Posterior vena cava (tissue), 2 donors: ENCODE measurements at regions not wholly inside any gene's neighbourhood (a gene's known extent, or its start where the extent isn't known, plus 50 kb on each side); places are given as distances from the start of the nearest gene placed in this dataset.

ENCODE experiments used
- DNase-seq: peaks from one replicate; pipeline ENCODE4 v3.0.0-alpha.2; 2020; ENCODE audit warnings: low spot score
- intact Hi-C, 2 donors: fragments of 100-400 bp; cut with DNase I; formaldehyde crosslinking; loops; one replicate each; pipeline versions ENCODE4 v1.14.1 to v1.14.2; 2022 to 2023
- donor health status: DM: yes; HTN: yes; CAD: no.
- donor health status: DM: yes; HTN: yes; CAD: no.

- intact Hi-C loops, result loop anchor here in 1 of 2 donors (10.0 kb wide), 1 partner anchor 46 kb away; no protein-coding TSS in a partner anchor
- no peak for DNase-seq
Measured at GRCh38 chr1:109828756-109829505, 65.2 kb upstream of the EPS8L3 start.

GRCh38 chr1:109827986-109828385, 64.3 kb upstream of the EPS8L3 start:
- DNase-seq, result no peak
- intact Hi-C loops, result loop anchor here in 1 of 2 donors (10.0 kb wide), 1 partner anchor 47 kb away; no protein-coding TSS in a partner anchor

- intact Hi-C loops, result loop anchor here in 1 of 2 donors (10.0 kb wide), 1 partner anchor 47 kb away; no protein-coding TSS in a partner anchor
- DNase-seq, result no peak
Measured at GRCh38 chr1:109827466-109827865, 63.7 kb upstream of the EPS8L3 start.

DNA sequence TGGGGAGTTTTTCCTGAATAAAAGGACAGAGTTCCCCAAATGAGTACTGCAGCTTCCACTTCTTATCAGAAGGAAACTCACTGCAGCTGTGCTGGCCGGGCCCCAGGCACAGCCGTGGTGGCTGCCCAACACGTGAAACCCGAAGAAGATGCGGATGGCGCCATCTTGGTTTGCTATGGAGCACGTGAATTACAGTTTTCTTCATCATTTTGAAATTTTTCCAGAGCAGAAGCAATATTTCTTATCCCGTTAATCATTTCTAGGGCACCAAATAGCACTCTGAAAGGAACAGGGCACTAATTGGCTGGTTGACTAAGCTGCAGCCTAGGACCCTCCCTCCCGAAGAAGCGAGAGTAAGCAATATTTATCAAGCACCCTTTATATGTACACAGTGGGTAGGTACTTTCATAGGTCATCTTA, 63.2 kb upstream of the EPS8L3 start:
- no peak for DNase-seq
- intact Hi-C loops, result loop anchor here in 1 of 2 donors (10.0 kb wide), 1 partner anchor 48 kb away; no protein-coding TSS in a partner anchor

DNA sequence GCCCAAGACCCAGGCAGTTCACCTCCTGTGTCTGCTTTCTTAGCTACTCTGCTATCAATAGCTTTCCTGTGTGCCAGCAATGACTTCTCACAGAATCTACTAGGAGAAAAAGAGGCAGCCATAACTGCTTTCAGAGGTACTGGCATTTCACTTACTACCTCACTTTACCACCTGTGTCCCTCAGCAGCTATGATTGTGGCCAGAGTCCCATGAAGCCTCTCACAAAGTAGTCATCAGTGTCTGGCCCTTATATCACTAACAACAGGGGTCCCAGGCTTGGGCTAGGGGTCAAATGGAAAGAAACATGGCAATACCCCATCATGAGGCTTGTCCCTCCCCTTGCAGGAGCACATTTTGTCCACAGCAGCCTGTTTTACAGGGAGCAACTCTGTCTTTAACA, 62.7 kb upstream of the EPS8L3 start:
- intact Hi-C loops, result loop anchor here in 1 of 2 donors (10.0 kb wide), 1 partner anchor 48 kb away; no protein-coding TSS in a partner anchor
- DNase-seq, result no peak

GRCh38 chr1:109824349-109825115, 60.8 kb upstream of the EPS8L3 start:
- no peak for DNase-seq
- intact Hi-C loops, result loop anchor here (5.0 to 10.0 kb wide), 2 partner anchors 50 to 53 kb away; no protein-coding TSS in a partner anchor

DNA sequence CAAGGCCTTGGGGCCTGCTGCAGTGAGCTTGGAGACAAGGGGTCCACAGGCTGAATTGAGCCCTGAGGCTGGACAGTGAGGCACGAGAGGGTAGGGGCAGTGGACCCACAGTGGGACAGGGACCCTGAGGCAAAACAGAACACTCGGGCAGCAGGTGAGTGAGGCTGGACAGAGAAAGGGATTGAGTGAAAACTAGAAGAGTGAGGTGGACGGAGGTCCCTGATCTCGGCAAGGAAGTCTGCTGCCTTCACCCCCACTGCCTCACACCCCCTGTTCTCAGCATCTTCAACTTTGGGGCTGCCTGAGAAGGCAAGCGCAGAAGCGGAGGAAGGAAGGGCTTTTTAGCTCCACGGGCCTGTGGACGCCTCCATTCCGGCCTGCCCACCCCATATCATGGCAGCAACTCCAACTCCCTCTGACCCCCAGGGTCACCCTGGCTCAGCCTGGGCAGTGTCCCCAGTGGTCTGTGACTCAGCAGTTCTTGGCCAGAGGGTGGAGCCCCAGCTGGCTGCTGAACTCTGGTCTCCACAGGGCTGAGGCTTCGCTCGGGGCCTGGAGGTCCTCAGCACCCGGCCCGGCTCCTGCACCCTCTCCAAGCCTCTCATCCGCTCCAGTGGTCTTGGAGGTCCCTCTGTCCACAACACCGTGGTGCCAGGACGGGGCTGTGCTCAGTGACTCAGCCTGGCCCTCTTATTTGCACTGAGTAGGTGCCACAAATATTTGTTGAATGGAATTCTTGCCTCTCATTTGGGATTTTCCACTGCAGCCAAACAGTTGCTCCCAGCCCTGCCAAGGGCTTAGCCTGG, 60.0 kb upstream of the EPS8L3 start:
- intact Hi-C loops, result loop anchor here (5.0 to 10.0 kb wide), 2 partner anchors 51 to 54 kb away; no protein-coding TSS in a partner anchor
- peak; percentile 90 for DNase-seq

DNA sequence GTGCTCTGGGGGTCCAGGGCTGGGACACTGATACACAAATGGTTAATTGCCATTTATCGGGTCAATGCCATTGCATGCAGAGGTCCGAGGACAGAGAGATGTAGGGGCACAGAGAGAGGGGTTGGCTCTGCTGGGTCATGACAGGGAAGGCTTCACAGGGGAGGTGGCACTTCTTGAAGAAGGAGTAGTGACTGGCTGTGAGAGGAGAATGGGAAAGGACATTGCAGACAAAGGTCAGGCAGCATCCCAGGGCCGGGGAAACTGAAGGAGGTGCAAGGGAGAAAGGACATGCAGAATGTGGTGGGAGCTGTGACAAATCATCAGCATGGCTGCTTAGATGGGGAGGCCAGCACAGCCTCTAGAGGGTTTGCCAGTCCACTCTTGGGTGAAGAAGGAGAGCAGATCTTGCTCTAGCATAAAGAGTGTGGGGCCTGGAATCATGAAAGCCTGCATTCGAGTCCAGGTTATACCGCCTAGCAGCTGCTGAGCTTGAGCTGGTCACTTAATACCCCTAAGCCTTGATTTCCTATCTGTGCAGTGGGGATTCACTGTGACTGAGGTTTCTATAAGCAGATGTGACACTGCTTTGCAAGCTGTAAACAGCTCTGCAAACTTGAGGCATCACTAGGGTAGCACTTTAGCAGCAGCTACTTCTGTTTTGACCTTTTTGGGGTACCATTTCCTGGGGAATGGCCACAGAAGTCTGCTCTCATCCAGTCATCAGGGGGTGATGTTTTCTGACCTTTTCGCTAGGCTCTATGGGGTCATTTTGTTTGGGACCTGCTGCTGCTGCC, 59.2 kb upstream of the EPS8L3 start:
- intact Hi-C loops, result loop anchor here (5.0 to 10.0 kb wide), 2 partner anchors 52 to 54 kb away; no protein-coding TSS in a partner anchor

DNA sequence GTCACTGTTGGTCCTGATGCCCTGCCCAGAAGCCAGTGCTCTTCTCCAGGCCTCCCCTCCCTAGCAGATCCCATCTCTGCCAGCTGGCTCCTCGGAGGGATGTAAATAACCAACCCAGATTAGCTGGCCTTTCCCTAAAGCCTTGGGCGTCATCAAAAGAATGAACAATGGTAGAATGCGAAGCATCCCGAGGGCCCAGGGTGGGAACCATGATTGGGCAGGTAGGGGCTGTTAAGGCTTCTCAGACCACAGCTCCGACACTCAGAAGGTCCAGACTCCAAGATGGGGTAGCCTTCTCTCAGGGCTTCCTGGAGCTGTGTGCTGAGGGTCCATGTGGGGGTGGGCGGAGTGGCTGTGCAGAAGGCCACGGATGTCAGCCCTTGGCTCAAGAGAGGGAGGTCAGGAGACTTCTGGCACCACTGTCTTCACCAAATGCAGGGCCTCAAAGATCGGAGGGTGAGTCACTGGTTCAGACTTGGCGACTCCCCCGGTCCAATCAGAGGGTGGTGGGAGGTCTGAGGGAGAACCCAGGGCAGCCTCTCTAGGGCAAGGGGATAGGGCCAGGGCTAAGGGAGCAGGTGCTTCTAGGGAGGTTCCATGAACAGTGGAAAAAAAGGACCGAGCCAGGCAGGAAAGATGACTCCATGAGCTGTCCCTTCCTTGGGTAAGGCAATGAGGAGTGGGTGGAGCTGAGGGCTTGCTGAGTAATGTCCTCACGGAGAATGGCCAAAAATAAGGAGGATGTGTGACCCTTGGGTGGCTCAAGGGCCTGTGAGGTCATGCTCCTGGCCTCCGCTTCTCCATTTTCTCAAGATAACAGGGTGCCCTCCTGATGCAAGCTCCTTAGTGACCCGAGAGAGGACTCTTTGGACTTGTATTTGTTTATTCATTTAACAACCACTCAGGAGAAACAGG, 58.4 kb upstream of the EPS8L3 start:
- peak; percentile 90 for DNase-seq
- intact Hi-C loops, result loop anchor here (5.0 to 10.0 kb wide), 2 partner anchors 53 to 55 kb away; no protein-coding TSS in a partner anchor

More for the DNA sequence above, 59.2 kb upstream of the EPS8L3 start:
- no peak for DNase-seq

GRCh38 chr1:109821221-109821669, 57.5 kb upstream of the EPS8L3 start:
- peak; percentile 95 for DNase-seq

DNA sequence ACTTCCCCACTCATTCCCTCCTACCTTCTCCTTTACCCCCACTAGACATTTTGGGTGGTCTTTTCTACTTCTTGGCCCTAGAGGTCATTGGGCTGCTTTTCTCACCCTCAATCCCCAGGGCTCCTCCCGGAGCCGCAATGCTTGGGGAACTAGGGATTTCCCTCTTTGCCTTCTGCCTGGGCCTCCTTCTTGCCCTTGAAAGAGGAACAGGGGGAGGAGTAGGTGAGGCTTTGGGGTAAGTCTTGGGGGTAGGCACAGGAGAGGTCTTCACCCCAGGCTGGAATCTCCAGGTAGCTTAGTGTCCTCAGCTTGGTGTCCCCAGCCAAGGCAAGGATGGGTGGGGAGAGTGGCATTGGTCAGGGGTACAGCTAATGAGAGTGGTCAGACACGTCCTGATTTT, 56.2 kb upstream of the EPS8L3 start:
- DNase-seq, result no peak
- intact Hi-C loops, result loop anchor here (5.0 to 10.0 kb wide), 2 partner anchors 55 to 57 kb away; no protein-coding TSS in a partner anchor

More at GRCh38 chr1:109821221-109821669, 57.5 kb upstream of the EPS8L3 start:
- intact Hi-C loops, result loop anchor here (5.0 to 10.0 kb wide), 2 partner anchors 54 to 56 kb away; no protein-coding TSS in a partner anchor

DNA sequence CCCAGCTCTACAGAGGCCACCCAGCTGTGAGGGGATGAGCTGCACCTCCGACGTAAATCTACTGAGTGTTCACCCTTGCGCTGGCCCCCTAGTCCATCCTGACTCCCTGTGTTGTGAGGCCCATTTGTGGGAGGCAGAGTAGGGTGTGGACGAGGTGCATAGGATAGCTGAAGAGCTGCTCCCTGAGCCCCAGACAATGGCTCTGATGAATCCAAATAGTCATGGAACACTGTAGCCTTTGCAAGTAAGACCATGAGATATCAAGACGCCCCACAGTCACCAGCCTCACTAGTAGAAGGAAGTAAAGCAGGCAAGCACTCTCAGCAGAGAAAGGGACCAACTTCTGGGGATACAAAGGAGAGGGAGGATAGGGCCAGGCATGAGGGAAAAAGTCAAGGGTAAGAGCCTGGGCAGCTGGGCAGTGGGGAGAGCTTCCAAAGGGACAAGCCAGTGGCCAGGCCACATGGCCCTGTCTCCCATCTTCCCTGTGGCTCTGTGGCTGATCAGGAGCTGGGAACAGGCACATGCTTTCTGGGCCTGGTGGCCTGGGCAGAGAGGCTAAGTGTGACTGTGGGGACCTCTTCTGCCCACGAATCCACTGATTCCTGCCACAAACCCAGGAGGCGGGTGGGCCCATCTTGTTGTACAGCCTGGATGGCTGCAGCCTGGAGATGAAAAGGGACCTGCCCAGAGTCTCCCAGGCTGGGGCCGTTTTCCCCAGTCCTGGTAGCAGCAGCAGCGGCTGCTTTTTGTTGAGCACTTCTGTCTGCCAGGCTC, 55.5 kb upstream of the EPS8L3 start:
- intact Hi-C loops, result no loop called here
- DNase-seq, result no peak

GRCh38 chr1:109818271-109818987, 54.7 kb upstream of the EPS8L3 start:
- intact Hi-C loops, result no loop called here
- no peak for DNase-seq

DNA sequence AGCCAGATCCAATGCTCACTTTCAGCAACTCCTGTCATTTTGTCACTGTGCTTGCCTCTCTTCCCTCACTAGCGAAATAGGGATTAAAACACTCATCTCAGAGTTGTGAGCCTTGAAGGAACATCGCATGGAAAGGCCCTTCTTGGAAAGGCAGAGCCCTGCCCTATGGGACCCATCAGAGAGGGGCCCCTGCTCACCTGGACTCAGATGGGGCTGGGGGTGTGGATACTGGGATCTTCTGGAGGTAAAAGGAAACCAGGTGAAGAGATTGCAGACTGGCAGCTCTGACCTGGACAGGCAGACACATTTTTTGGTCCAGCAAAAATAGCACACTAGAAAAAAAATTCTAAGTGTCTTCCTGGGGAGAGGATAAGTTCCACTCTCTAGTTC, 54.2 kb upstream of the EPS8L3 start:
- DNase-seq, result no peak
- intact Hi-C loops, result no loop called here

GRCh38 chr1:109816975-109817535, 53.3 kb upstream of the EPS8L3 start:
- no peak for DNase-seq
- intact Hi-C loops, result no loop called here
